Peyer's patch (tissue), 4 donors: ENCODE measurements at regions not wholly inside any gene's neighbourhood (a gene's known extent, or its start where the extent isn't known, plus 50 kb on each side); places are given as distances from the start of the nearest gene placed in this dataset.

ENCODE experiments used
- CTCF ChIP-seq, 6 experiments: fragments of 450-650 bp in 4 of 6; fragments of 200-600 bp in 2 of 6; sonication (generic) in 1 of 6; IDR thresholded peaks; one replicate each; pipeline ENCODE4 v1.5.1; 2017 to 2019; ENCODE audit warnings: antibody characterized with exemption in 6 of 6, mild to moderate bottlenecking in 3 of 6, moderate library complexity in 1 of 6
- POLR2A ChIP-seq, 2 donors: fragments of 450-650 bp; IDR thresholded peaks; one replicate each; pipeline ENCODE4 v1.5.1; 2017; ENCODE audit warnings: antibody characterized with exemption in 2 of 2, mild to moderate bottlenecking in 2 of 2, moderate library complexity in 2 of 2

DNA sequence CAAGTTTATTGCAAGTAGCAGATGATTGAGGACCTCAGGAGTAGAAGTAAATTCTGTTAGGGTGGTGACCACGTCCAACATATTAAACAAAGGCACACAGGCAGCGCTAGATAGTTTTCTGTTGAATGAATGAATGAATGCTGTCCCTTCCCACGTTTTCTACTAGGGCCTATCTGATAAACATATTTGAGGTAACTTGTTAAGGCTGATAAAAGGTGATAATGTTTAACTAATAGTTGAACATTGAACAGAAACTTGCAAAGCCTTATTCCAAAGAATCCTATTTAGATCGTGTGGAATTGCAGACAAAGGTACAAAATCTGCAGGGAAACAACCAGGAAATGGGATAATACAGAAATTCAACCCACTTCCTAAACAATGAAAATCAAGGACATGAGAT is 559.5 kb upstream of the SEMA6D start:
- TF ChIP-seq CTCF (IDR thresholded peaks at IDR 0.05) (no peak), POLR2A (IDR thresholded peaks at IDR 0.05) (no peak)
